ENCODE measurements at regions not wholly inside any gene's neighbourhood (a gene's known extent, or its start where the extent isn't known, plus 50 kb on each side); places are given as distances from the start of the nearest gene placed in this dataset.

DNA sequence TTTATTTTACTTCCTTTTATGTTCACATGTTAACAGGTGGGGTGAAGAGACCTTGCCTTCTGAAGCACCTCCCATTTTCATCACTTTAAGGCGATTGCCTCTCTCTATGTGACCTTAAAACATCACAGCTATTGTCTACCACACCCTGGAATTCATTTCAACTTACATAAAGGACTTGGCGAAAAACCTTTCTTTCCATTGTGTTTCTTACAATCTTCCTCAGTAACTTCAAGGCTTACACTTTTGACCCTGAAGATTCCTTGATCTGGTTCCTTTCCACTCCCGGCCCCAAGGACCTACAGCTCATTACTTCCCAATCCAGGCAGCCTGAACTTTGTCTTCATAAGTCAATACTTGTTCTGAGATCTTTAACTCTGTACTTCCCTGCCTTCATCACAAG, 443.3 kb downstream of the ADAMTS20 start:
- no peak for TF ChIP-seq CTCF (conservative IDR thresholded peaks at IDR 0.05 in 1 of 2, IDR thresholded peaks at IDR 0.05 in 1 of 2; ENCODE audit: low read depth in 1 of 2, low read length in 2 of 2)
- TF ChIP-seq EZH2 (IDR thresholded peaks at IDR 0.05; ENCODE audit: low read length, missing control alignments) = no peak

Data from fibroblast of lung (primary cell).